ENCODE measurements at regions not wholly inside any gene's neighbourhood (a gene's known extent, or its start where the extent isn't known, plus 50 kb on each side); places are given as distances from the start of the nearest gene placed in this dataset.

DNA sequence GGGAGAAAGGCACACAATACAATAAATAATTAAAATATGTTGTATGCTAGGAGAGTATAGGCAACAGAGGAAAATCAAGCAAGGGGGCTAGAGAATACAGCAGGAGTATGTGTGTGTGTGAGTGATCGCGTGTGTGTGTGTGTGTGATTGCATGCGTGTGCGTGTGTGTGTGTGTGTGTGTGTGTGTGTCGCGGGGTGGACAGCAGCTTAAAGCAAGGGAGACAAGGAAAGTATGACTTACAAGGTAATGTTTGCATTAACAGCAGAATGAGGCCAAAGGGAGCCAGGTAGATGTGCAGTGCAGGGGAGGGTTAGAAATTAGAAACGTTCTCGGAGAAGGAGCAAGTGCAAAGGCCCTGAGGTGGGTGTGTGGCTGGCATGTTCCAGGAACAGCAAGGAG lies 57.4 kb upstream of the KCNA1 start:
- TF ChIP-seq EZH2 (IDR thresholded peaks at IDR 0.05; ENCODE audit: borderline replicate concordance, insufficient read depth, low read depth, low read length, poor library complexity, severe bottlenecking), result no peak
- TF ChIP-seq, protein P1, sequence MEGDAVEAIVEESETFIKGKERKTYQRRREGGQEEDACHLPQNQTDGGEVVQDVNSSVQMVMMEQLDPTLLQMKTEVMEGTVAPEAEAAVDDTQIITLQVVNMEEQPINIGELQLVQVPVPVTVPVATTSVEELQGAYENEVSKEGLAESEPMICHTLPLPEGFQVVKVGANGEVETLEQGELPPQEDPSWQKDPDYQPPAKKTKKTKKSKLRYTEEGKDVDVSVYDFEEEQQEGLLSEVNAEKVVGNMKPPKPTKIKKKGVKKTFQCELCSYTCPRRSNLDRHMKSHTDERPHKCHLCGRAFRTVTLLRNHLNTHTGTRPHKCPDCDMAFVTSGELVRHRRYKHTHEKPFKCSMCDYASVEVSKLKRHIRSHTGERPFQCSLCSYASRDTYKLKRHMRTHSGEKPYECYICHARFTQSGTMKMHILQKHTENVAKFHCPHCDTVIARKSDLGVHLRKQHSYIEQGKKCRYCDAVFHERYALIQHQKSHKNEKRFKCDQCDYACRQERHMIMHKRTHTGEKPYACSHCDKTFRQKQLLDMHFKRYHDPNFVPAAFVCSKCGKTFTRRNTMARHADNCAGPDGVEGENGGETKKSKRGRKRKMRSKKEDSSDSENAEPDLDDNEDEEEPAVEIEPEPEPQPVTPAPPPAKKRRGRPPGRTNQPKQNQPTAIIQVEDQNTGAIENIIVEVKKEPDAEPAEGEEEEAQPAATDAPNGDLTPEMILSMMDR (IDR thresholded peaks at IDR 0.05), result no peak

All from B cell (primary cell).